K562 (cell line): ENCODE measurements at regions not wholly inside any gene's neighbourhood (a gene's known extent, or its start where the extent isn't known, plus 50 kb on each side); places are given as distances from the start of the nearest gene placed in this dataset.

Experiments
- ATAC-seq: fragments of 200-7000 bp; cut with Tn5 transposase; 3 replicates; pipeline ENCODE4 v1.9.1; 2020; ENCODE audit warnings: moderate library complexity
- BruUV-seq: library from RNA; stranded (reverse); fragments of 400-500 nt; replicated peaks from 2 replicates; lab custom pipeline; 2021; lab: Mats Ljungman, UMichigan
- CTCF ChIA-PET: fragments of 300-600 bp; formaldehyde crosslinking; extraction: SDS; loops from one replicate; lab custom pipeline; 2021; ENCODE audit warnings: low intra/inter-chr PET ratio; lab: Yijun Ruan, JAX
- POLR2A ChIA-PET: fragments of 300-600, 350-650 bp; sonication (Branson Sonifier 250); formaldehyde crosslinking; extraction: SDS; loops from one replicate; lab custom pipeline; 2021; ENCODE audit warnings: antibody characterized with exemption, inconsistent platforms; lab: Yijun Ruan, JAX
- DNase-seq, 4 experiments: peaks; one replicate each; pipeline versions ENCODE4 v3.0.0 to v3.0.0-alpha.2; 2011 to 2018; ENCODE audit warnings: low spot score in 3 of 4, mixed read lengths in 3 of 4; ENCODE audit errors: extremely low read depth in 1 of 4
- FAIRE-seq: peaks from 2 replicates; lab custom pipeline; 2011; peaks lifted over from hg19 to GRCh38; lab: Jason Lieb, UNC
- H2AFZ ChIP-seq: 2 replicates; pipeline ENCODE4 v1.6.0; 2011; ENCODE audit warnings: low read depth, low read length, control low read depth, inconsistent platforms
- H3K27ac ChIP-seq: fragments of 200-600 bp; 3 replicates; pipeline ENCODE4 v1.8.0; 2011; ENCODE audit warnings: low read depth, mild to moderate bottlenecking, control low read depth, inconsistent platforms, low read length, moderate library complexity, mixed read lengths; ENCODE audit errors: extremely low read depth
- H3K27me3 ChIP-seq, 2 experiments: fragments of 300-600 bp in 1 of 2; 2 replicates in 1 of 2; 3 replicates in 1 of 2; pipeline versions ENCODE4 v1.6.0 to v1.8.0; 2011; ENCODE audit warnings: inconsistent platforms in 2 of 2, low read length in 2 of 2, mild to moderate bottlenecking in 1 of 2, mixed read lengths in 1 of 2, moderate library complexity in 1 of 2; ENCODE audit not compliant: control insufficient read depth in 2 of 2, insufficient read depth in 2 of 2
- H3K36me3 ChIP-seq: fragments of 300-600 bp; 3 replicates; pipeline ENCODE4 v1.8.0; 2011; ENCODE audit warnings: mild to moderate bottlenecking, low read length, inconsistent platforms; ENCODE audit not compliant: control insufficient read depth, insufficient read depth
- H3K4me1 ChIP-seq, 2 experiments: fragments of 200-600 bp in 1 of 2; replicated peaks in 1 of 2; 2 replicates in 1 of 2; 3 replicates in 1 of 2; pipeline versions ENCODE4 v1.5.1 to v1.8.0; 2011; ENCODE audit warnings: inconsistent platforms in 2 of 2, low read length in 2 of 2, mild to moderate bottlenecking in 1 of 2, mixed read lengths in 1 of 2, moderate library complexity in 1 of 2; ENCODE audit not compliant: control insufficient read depth in 2 of 2, insufficient read depth in 2 of 2
- H3K4me2 ChIP-seq: 2 replicates; pipeline ENCODE4 v1.6.1; 2011; ENCODE audit warnings: low read length, control low read depth, inconsistent platforms, mixed read lengths; ENCODE audit not compliant: insufficient read depth
- H3K4me3 ChIP-seq: fragments of 200-600 bp; sonication (generic), shearing (Covaris generic); 2 replicates; pipeline ENCODE4 v1.5.1; 2016; ENCODE audit warnings: control low read depth, inconsistent platforms
- H3K79me2 ChIP-seq: fragments of 200-600 bp; 3 replicates; pipeline ENCODE4 v1.8.0; 2011; ENCODE audit warnings: low read length, inconsistent platforms; ENCODE audit not compliant: control insufficient read depth, insufficient read depth
- H3K9ac ChIP-seq, 2 experiments: 2 replicates each; pipeline versions ENCODE4 v1.6.0 to v1.6.1; 2011; ENCODE audit warnings: low read depth in 2 of 2, low read length in 2 of 2, control low read depth in 1 of 2, inconsistent platforms in 1 of 2, mild to moderate bottlenecking in 1 of 2, mixed read lengths in 1 of 2; ENCODE audit not compliant: insufficient read depth in 1 of 2
- H3K9me1 ChIP-seq: one replicate; pipeline ENCODE4 v1.6.0; 2011; ENCODE audit warnings: inconsistent platforms, mild to moderate bottlenecking, low read length, moderate library complexity; ENCODE audit not compliant: control insufficient read depth, insufficient read depth
- H3K9me3 ChIP-seq: replicated peaks from 2 replicates; pipeline ENCODE4 v1.5.1; 2011; ENCODE audit warnings: low read depth, low read length, inconsistent platforms; ENCODE audit not compliant: control insufficient read depth, insufficient read depth
- H4K20me1 ChIP-seq: replicated peaks from 2 replicates; pipeline ENCODE4 v1.6.1; 2011; ENCODE audit warnings: low read length, inconsistent platforms, mixed read lengths; ENCODE audit not compliant: control insufficient read depth, insufficient read depth
- LARP7 ChIP-seq: fragments of 450-650 bp; IDR thresholded peaks from 2 replicates; pipeline ENCODE4 v1.6.1; 2016
- MEF2D ChIP-seq: conservative IDR thresholded peaks from 2 replicates; pipeline ENCODE4 v1.6.1; 2016; ENCODE audit warnings: low read depth, missing genetic modification characterization, missing compliant biosample characterization
- MTA1 ChIP-seq: fragments of 450-650 bp; IDR thresholded peaks from 2 replicates; pipeline ENCODE4 v1.6.1; 2017; ENCODE audit warnings: borderline replicate concordance
- ZBTB49 ChIP-seq: sonication (generic); formaldehyde crosslinking; IDR thresholded peaks from 2 replicates; pipeline ENCODE4 v1.8.0; 2022; ENCODE audit warnings: missing genetic modification reagents, mild to moderate bottlenecking, borderline replicate concordance
- ZNF76 ChIP-seq: fragments of 250-450 bp; sonication (Bioruptor Pico); IDR thresholded peaks from 2 replicates; pipeline ENCODE4 v1.4.0; 2020; ENCODE audit warnings: mild to moderate bottlenecking, moderate library complexity, borderline replicate concordance
- WGBS: fragments of 100-300 bp; shearing (Covaris generic); methylation state at CpG from one replicate; pipeline ENCODE4 v1.1.6; 2016; ENCODE audit warnings: low coverage, mixed read lengths; ENCODE audit not compliant: insufficient coverage; ENCODE audit errors: missing lambda C conversion rate; 5-methylcytosine and 5-hydroxymethylcytosine counted together
- in situ Hi-C: fragments of 300-500 bp; cut with MboI; formaldehyde crosslinking; loops from 4 replicates; pipeline ENCODE4 v1.15.0; 2018; ENCODE audit warnings: inconsistent platforms, mixed read lengths
- intact Hi-C: fragments of 100-400 bp; cut with micrococcal nuclease; formaldehyde crosslinking; loops from 2 replicates; pipeline ENCODE4 v1.14.2; 2022
- TF ChIP-seq, protein P1 (sequence below): fragments of 250-450 bp; sonication (Bioruptor Pico); IDR thresholded peaks from 2 replicates; pipeline ENCODE4 v1.5.0; 2021
- TF ChIP-seq, protein P2 (sequence below), 2 experiments: IDR thresholded peaks; 2 replicates each; pipeline ENCODE4 v1.6.1; 2011; ENCODE audit warnings: borderline replicate concordance in 1 of 2, control low read depth in 1 of 2, low read depth in 1 of 2, low read length in 1 of 2, mild to moderate bottlenecking in 1 of 2, mixed read lengths in 1 of 2, moderate library complexity in 1 of 2; ENCODE audit not compliant: insufficient read depth in 1 of 2, insufficient read length in 1 of 2, poor library complexity in 1 of 2, severe bottlenecking in 1 of 2; ENCODE audit errors: extremely low read depth in 1 of 2

GRCh38 chr12:128077917-128078298 is 189.1 kb upstream of the TMEM132C start:
- BruUV-seq: no TSS peak
- POLR2A ChIA-PET: no interaction called here

GRCh38 chr12:128078301-128078971 is 188.5 kb upstream of the TMEM132C start:
- in situ Hi-C loops: no loop called here
- Histone ChIP-seq H2AFZ (no peak overlapping the region), H3K4me3 (no peak overlapping the region), H3K4me2 (no peak overlapping the region), H3K36me3 (no peaks in the 10 kb centered on the region), H3K79me2 (no peaks in the 10 kb centered on the region), H3K9ac (no peak overlapping the region), H3K27me3 (no peaks in the 10 kb centered on the region), H4K20me1 (no peaks in the 10 kb centered on the region), H3K4me1 (no peaks in the 10 kb centered on the region), H3K9me3 (no peaks in the 10 kb centered on the region), H3K27ac (no peak overlapping the region), H3K9me1 (no peaks in the 10 kb centered on the region)
- WGBS: 0% methylated on average over 10 of the region's 10 CpGs
- FAIRE-seq (no peak), ATAC-seq (no peak), DNase-seq (no peak)
- intact Hi-C loops: no loop called here
- POLR2A ChIA-PET: interaction anchor here (1.0 kb wide), 1 partner anchor 431 kb away, joined by 3 read pairs; no protein-coding TSS in a partner anchor
- CTCF ChIA-PET: no interaction called here
- BruUV-seq: no TSS peak
- TF ChIP-seq, protein P1, sequence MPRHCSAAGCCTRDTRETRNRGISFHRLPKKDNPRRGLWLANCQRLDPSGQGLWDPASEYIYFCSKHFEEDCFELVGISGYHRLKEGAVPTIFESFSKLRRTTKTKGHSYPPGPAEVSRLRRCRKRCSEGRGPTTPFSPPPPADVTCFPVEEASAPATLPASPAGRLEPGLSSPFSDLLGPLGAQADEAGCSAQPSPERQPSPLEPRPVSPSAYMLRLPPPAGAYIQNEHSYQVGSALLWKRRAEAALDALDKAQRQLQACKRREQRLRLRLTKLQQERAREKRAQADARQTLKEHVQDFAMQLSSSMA (CRISPR knock-in tag): no peak
- TF ChIP-seq MTA1 (no peak), ZBTB49 (CRISPR knock-in tag) (no peak), MEF2D (tag) (no peak), LARP7 (no peak)

More at GRCh38 chr12:128077917-128078298, 189.1 kb upstream of the TMEM132C start:
- in situ Hi-C loops (no loop called here), intact Hi-C loops (no loop called here)
- no peaks in the 10 kb centered on the region for H3K36me3 ChIP-seq
- DNase-seq (no peak), ATAC-seq (no peak), FAIRE-seq (no peak)
- TF ChIP-seq, protein P2, sequence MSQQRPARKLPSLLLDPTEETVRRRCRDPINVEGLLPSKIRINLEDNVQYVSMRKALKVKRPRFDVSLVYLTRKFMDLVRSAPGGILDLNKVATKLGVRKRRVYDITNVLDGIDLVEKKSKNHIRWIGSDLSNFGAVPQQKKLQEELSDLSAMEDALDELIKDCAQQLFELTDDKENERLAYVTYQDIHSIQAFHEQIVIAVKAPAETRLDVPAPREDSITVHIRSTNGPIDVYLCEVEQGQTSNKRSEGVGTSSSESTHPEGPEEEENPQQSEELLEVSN (IDR thresholded peaks at IDR 0.05; ENCODE audit: borderline replicate concordance in 1 of 2, extremely low read depth in 1 of 2, insufficient read depth in 1 of 2, insufficient read length in 1 of 2, low read depth in 1 of 2, low read length in 1 of 2, poor library complexity in 1 of 2, severe bottlenecking in 1 of 2): peak in 1 of 2 experiments; percentile 12
- TF ChIP-seq ZNF76 (CRISPR knock-in tag): no peak
- no peaks in the 10 kb centered on the region for H3K79me2 ChIP-seq
- H2AFZ ChIP-seq: no peak overlapping the region
- no peaks in the 10 kb centered on the region for H3K9me3 ChIP-seq
- H4K20me1 ChIP-seq: no peaks in the 10 kb centered on the region
- H3K4me3 ChIP-seq: no peak overlapping the region
- 0% methylated on average over 5 of the region's 8 CpGs for WGBS
- CTCF ChIA-PET: no interaction called here
- no peak overlapping the region for H3K27ac ChIP-seq
- H3K9me1 ChIP-seq: no peaks in the 10 kb centered on the region
- H3K27me3 ChIP-seq: no peaks in the 10 kb centered on the region
- no peak overlapping the region for H3K9ac ChIP-seq
- no peaks in the 10 kb centered on the region for H3K4me1 ChIP-seq
- H3K4me2 ChIP-seq: no peak overlapping the region
